HEK293 (cell line): ENCODE measurements at regions not wholly inside any gene's neighbourhood (a gene's known extent, or its start where the extent isn't known, plus 50 kb on each side); places are given as distances from the start of the nearest gene placed in this dataset.

Source experiments
- CTCF ChIA-PET: fragments of 350-600 bp; formaldehyde crosslinking; extraction: SDS; loops from one replicate; lab custom pipeline; 2021; ENCODE audit warnings: antibody characterized with exemption; lab: Yijun Ruan, JAX
- POLR2A ChIA-PET: fragments of 300-600 bp; formaldehyde crosslinking; extraction: SDS; loops from one replicate; lab custom pipeline; 2020; ENCODE audit warnings: antibody characterized with exemption, inconsistent platforms; lab: Yijun Ruan, JAX
- H3K27ac ChIP-seq: fragments of 200-500 bp; sonication (Bioruptor generic); 2 replicates; pipeline ENCODE4 v1.5.1; 2014; ENCODE audit warnings: low read depth, low read length, control low read depth, inconsistent platforms; ENCODE audit errors: extremely low read depth
- H3K36me3 ChIP-seq, 2 experiments: fragments of 200-500 bp in 1 of 2; sonication (Bioruptor generic) in 1 of 2; 1 replicate in 1 of 2; 2 replicates in 1 of 2; pipeline ENCODE4 v1.5.1; 2014 to 2017; ENCODE audit warnings: inconsistent platforms in 2 of 2, low read length in 2 of 2; ENCODE audit not compliant: control insufficient read depth in 2 of 2, insufficient read depth in 1 of 2
- H3K4me1 ChIP-seq: fragments of 200-500 bp; sonication (Bioruptor generic); 2 replicates; pipeline ENCODE4 v1.5.1; 2014; ENCODE audit warnings: mild to moderate bottlenecking, low read length, inconsistent platforms; ENCODE audit not compliant: control insufficient read depth, insufficient read depth
- H3K4me3 ChIP-seq: 2 replicates; pipeline ENCODE4 v1.5.1; 2011; ENCODE audit warnings: low read depth, mild to moderate bottlenecking, control low read depth, low read length, moderate library complexity
- H3K9me3 ChIP-seq: fragments of 200-500 bp; sonication (Bioruptor generic); 2 replicates; pipeline ENCODE4 v1.5.1; 2014; ENCODE audit warnings: low read depth, low read length, inconsistent platforms; ENCODE audit not compliant: control insufficient read depth, insufficient read depth
- ATF2 ChIP-seq: fragments of 450-650 bp; formaldehyde crosslinking; IDR thresholded peaks from 2 replicates; pipeline ENCODE4 v1.5.1; 2016; ENCODE audit warnings: missing biosample characterization, missing genetic modification characterization, low read depth
- EGR2 ChIP-seq: fragments of 450-650 bp; formaldehyde crosslinking; IDR thresholded peaks from 2 replicates; pipeline ENCODE4 v1.5.1; 2016; ENCODE audit warnings: low read depth, missing biosample characterization, missing genetic modification characterization
- KLF17 ChIP-seq: fragments of 450-650 bp; formaldehyde crosslinking; IDR thresholded peaks from 2 replicates; pipeline ENCODE4 v1.5.1; 2016; ENCODE audit warnings: missing biosample characterization, missing genetic modification characterization
- SP3 ChIP-seq: fragments of 450-650 bp; formaldehyde crosslinking; IDR thresholded peaks from 2 replicates; pipeline ENCODE4 v1.5.1; 2016; ENCODE audit warnings: missing biosample characterization, missing genetic modification characterization
- TCF7L2 ChIP-seq: IDR thresholded peaks from 2 replicates; pipeline ENCODE4 v1.6.1; 2011; ENCODE audit warnings: low read depth, mild to moderate bottlenecking, inconsistent platforms, low read length, moderate library complexity, borderline replicate concordance
- ZBTB26 ChIP-seq: fragments of 450-650 bp; formaldehyde crosslinking; optimal IDR thresholded peaks from 2 replicates; pipeline ENCODE3; 2016; ENCODE audit warnings: missing biosample characterization, mild to moderate bottlenecking, missing genetic modification characterization
- ZBTB44 ChIP-seq: fragments of 450-650 bp; IDR thresholded peaks from 2 replicates; pipeline ENCODE4 v1.5.1; 2018; ENCODE audit warnings: missing biosample characterization, mild to moderate bottlenecking, missing genetic modification characterization
- ZFP3 ChIP-seq: fragments of 450-650 bp; formaldehyde crosslinking; IDR thresholded peaks from 2 replicates; pipeline ENCODE4 v1.5.1; 2016; ENCODE audit warnings: low read depth, missing biosample characterization, missing genetic modification characterization
- ZIC2 ChIP-seq: fragments of 450-650 bp; formaldehyde crosslinking; IDR thresholded peaks from 2 replicates; pipeline ENCODE4 v1.5.1; 2016; ENCODE audit warnings: missing biosample characterization, missing genetic modification characterization
- ZNF202 ChIP-seq: fragments of 450-650 bp; formaldehyde crosslinking; IDR thresholded peaks from 2 replicates; pipeline ENCODE4 v1.5.1; 2016; ENCODE audit warnings: missing biosample characterization, missing genetic modification characterization, borderline replicate concordance
- ZNF335 ChIP-seq: fragments of 450-650 bp; formaldehyde crosslinking; conservative IDR thresholded peaks from 2 replicates; pipeline ENCODE4 v1.5.1; 2016; ENCODE audit warnings: missing biosample characterization, missing genetic modification characterization
- ZNF521 ChIP-seq: fragments of 450-650 bp; formaldehyde crosslinking; IDR thresholded peaks from 2 replicates; pipeline ENCODE4 v1.5.1; 2017; ENCODE audit warnings: missing biosample characterization, mild to moderate bottlenecking, missing genetic modification characterization
- ZNF529 ChIP-seq: fragments of 450-650 bp; formaldehyde crosslinking; IDR thresholded peaks from 2 replicates; pipeline ENCODE4 v1.5.1; 2017; ENCODE audit warnings: missing genetic modification characterization, missing biosample characterization; ENCODE audit not compliant: insufficient replicate concordance
- ZNF530 ChIP-seq: fragments of 450-650 bp; formaldehyde crosslinking; IDR thresholded peaks from 2 replicates; pipeline ENCODE4 v1.5.1; 2016; ENCODE audit warnings: low read depth, missing biosample characterization, missing genetic modification characterization
- ZNF548 ChIP-seq: fragments of 450-650 bp; formaldehyde crosslinking; IDR thresholded peaks from 2 replicates; pipeline ENCODE4 v1.5.1; 2016; ENCODE audit warnings: missing biosample characterization, missing genetic modification characterization
- ZNF585B ChIP-seq: fragments of 450-650 bp; formaldehyde crosslinking; IDR thresholded peaks from 2 replicates; pipeline ENCODE4 v1.5.1; 2016; ENCODE audit warnings: missing biosample characterization, missing genetic modification characterization
- ZNF623 ChIP-seq: fragments of 450-650 bp; formaldehyde crosslinking; IDR thresholded peaks from 2 replicates; pipeline ENCODE4 v1.5.1; 2016; ENCODE audit warnings: missing biosample characterization, missing genetic modification characterization
- ZNF670 ChIP-seq: fragments of 450-650 bp; formaldehyde crosslinking; IDR thresholded peaks from 2 replicates; pipeline ENCODE4 v1.5.1; 2016; ENCODE audit warnings: missing biosample characterization, missing genetic modification characterization, low read depth
- ZNF701 ChIP-seq: fragments of 450-650 bp; formaldehyde crosslinking; IDR thresholded peaks from 2 replicates; pipeline ENCODE4 v1.5.1; 2016; ENCODE audit warnings: missing biosample characterization, missing genetic modification characterization
- ZNF776 ChIP-seq: fragments of 450-650 bp; formaldehyde crosslinking; IDR thresholded peaks from 2 replicates; pipeline ENCODE4 v1.5.0; 2017; ENCODE audit warnings: missing biosample characterization, missing genetic modification characterization, borderline replicate concordance
- TF ChIP-seq, protein P1 (sequence below): fragments of 450-650 bp; formaldehyde crosslinking; conservative IDR thresholded peaks from 2 replicates; pipeline ENCODE4 v1.5.1; 2016; ENCODE audit warnings: low read depth, missing biosample characterization, missing genetic modification characterization
- TF ChIP-seq, protein P2 (sequence below): fragments of 450-650 bp; formaldehyde crosslinking; IDR thresholded peaks from 2 replicates; pipeline ENCODE4 v1.5.1; 2016; ENCODE audit warnings: missing biosample characterization, missing genetic modification characterization, borderline replicate concordance

GRCh38 chr15:95770196-95770595, 560.3 kb upstream of the NR2F2 start (continued):
- TF ChIP-seq, protein P1, sequence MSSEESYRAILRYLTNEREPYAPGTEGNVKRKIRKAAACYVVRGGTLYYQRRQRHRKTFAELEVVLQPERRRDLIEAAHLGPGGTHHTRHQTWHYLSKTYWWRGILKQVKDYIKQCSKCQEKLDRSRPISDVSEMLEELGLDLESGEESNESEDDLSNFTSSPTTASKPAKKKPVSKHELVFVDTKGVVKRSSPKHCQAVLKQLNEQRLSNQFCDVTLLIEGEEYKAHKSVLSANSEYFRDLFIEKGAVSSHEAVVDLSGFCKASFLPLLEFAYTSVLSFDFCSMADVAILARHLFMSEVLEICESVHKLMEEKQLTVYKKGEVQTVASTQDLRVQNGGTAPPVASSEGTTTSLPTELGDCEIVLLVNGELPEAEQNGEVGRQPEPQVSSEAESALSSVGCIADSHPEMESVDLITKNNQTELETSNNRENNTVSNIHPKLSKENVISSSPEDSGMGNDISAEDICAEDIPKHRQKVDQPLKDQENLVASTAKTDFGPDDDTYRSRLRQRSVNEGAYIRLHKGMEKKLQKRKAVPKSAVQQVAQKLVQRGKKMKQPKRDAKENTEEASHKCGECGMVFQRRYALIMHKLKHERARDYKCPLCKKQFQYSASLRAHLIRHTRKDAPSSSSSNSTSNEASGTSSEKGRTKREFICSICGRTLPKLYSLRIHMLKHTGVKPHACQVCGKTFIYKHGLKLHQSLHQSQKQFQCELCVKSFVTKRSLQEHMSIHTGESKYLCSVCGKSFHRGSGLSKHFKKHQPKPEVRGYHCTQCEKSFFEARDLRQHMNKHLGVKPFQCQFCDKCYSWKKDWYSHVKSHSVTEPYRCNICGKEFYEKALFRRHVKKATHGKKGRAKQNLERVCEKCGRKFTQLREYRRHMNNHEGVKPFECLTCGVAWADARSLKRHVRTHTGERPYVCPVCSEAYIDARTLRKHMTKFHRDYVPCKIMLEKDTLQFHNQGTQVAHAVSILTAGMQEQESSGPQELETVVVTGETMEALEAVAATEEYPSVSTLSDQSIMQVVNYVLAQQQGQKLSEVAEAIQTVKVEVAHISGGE: no peak
- TF ChIP-seq KLF17 (tag by site-specific recombination) (no peak), ZBTB44 (tag by site-specific recombination) (no peak), ZFP3 (tag by site-specific recombination) (no peak), ZNF623 (tag by site-specific recombination) (no peak), ZIC2 (no peak), ZNF701 (tag by site-specific recombination) (no peak)

- H3K9me3 ChIP-seq: no peaks in the 10 kb centered on the region
- CTCF ChIA-PET: no interaction called here
- H3K27ac ChIP-seq: no peak overlapping the region
- no peaks in the 10 kb centered on the region for H3K4me1 ChIP-seq
- H3K36me3 ChIP-seq: no peaks in the 10 kb centered on the region
- H3K4me3 ChIP-seq: no peak overlapping the region
- TF ChIP-seq ATF2 (tag by site-specific recombination) (no peak), ZNF548 (tag by site-specific recombination) (no peak), SP3 (no peak), ZNF530 (tag by site-specific recombination) (no peak), ZNF202 (tag by site-specific recombination) (no peak), ZBTB26 (tag by site-specific recombination) (no peak), ZNF776 (tag by site-specific recombination) (no peak), ZNF529 (tag by site-specific recombination) (no peak), TCF7L2 (no peak), ZNF585B (tag by site-specific recombination) (no peak), ZNF670 (tag by site-specific recombination) (no peak), ZNF335 (no peak), ZNF521 (no peak), EGR2 (no peak)
- TF ChIP-seq, protein P2, sequence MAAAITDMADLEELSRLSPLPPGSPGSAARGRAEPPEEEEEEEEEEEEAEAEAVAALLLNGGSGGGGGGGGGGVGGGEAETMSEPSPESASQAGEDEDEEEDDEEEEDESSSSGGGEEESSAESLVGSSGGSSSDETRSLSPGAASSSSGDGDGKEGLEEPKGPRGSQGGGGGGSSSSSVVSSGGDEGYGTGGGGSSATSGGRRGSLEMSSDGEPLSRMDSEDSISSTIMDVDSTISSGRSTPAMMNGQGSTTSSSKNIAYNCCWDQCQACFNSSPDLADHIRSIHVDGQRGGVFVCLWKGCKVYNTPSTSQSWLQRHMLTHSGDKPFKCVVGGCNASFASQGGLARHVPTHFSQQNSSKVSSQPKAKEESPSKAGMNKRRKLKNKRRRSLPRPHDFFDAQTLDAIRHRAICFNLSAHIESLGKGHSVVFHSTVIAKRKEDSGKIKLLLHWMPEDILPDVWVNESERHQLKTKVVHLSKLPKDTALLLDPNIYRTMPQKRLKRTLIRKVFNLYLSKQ (tag by site-specific recombination): no peak
- POLR2A ChIA-PET: no interaction called here
These were observed 557.5 kb upstream of the NR2F2 start for GRCh38 chr15:95772982-95773381.
